HUDEP-2 (cell line): ENCODE measurements at regions not wholly inside any gene's neighbourhood (a gene's known extent, or its start where the extent isn't known, plus 50 kb on each side); places are given as distances from the start of the nearest gene placed in this dataset.
"Not testable (repeated sequence)": the region's sequence is repeated elsewhere in the genome, so short reads cannot be mapped to it uniquely, and the experiment has no call there.

Experiments
- DNase-seq, 76 experiments: peaks; one replicate each; lab custom pipeline; 2025; ENCODE audit not compliant: unreplicated experiment in 76 of 76; lab: John Stamatoyannopoulos, UW

DNA sequence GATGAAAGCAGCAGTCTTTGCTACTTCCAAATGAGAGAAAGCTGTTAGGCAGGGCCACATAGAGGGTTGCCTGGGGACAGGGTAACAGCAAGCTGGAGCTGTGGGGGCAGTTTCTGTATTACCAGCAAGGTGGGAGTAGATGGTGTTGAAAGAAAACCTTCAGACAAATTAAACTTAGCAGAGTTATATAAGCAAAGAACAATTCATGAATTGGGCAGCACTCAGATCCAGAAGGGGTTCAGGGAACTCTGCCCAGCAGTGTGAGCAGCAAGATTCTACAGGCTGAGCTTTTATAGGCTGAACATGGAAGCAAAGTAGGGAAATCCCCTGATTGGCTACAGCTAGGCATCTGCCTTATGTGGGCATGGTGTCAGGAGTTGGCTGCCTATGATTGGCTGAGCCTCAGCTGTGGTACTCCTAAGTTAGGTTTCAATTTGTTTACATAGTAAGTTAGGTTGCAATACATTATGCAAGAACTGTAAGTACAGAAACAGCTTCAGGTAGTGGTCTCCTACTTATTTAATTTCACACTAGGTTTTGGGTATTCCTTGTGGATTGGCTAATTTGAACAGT lies 64.1 kb upstream of the TMPRSS2 start:
- DNase-seq: no peak

DNA sequence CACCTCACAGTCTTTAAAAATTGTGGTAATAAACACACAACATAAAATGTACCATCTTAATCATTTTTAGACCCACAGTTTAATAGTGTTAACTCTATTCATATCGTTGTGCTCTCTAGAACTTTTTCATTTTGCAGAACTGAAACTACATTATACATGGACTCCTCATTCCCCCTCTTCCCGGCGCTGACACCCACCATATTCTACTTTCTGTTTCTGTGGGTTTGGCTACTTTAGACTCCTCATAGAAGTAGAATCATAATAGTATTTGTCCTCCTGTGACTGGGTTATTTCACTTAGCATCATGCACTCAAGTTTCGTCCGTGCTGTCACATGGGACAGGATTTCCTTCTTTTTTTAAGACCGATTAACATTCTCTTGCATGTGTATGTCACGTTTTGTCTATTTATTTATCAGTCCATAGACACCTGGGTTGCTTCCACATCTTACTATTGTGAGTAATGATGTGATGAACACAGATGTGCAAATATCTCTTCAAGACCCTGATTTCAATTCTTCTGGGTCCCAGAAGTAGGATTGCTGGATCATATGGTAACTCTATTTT lies 62.9 kb upstream of the TMPRSS2 start:
- DNase-seq: no peak

DNA sequence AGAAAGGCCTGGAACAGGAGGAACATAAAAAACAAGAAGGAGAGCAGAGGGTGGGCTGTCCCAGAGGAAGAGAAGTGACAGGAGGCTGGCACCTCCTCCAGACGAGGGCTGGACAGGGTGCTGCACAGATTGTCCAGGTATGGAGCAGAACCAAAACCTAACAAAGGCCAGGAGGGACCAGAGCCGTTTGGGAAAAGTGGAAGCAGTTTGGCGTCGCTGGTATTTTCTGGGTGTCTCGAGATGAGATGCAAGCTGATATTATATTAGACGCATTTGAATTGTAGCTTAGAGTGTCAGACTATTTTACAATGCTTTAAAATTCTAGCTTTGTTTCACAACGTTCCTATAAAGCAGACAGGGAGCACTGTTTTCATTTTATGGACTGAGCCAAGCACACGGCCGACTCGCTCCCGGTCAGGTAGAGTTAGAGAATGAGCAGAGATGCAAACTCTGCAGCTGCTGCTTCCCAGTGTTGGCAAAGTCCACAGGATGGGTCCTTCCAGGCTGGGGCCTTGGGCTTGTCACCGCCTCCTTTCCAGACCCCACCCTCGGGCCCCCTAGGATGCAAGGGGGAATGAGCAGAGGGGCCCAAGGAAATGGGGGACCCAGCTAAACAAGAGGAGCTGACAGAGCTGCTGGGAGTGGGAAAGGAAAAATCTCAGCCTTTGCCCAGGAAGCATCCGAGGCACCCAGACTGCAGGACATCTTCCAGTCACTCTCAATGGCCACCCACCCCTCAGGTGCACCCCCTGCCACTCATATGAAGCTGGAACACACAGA lies 60.8 kb upstream of the TMPRSS2 start:
- no peak for DNase-seq

DNA sequence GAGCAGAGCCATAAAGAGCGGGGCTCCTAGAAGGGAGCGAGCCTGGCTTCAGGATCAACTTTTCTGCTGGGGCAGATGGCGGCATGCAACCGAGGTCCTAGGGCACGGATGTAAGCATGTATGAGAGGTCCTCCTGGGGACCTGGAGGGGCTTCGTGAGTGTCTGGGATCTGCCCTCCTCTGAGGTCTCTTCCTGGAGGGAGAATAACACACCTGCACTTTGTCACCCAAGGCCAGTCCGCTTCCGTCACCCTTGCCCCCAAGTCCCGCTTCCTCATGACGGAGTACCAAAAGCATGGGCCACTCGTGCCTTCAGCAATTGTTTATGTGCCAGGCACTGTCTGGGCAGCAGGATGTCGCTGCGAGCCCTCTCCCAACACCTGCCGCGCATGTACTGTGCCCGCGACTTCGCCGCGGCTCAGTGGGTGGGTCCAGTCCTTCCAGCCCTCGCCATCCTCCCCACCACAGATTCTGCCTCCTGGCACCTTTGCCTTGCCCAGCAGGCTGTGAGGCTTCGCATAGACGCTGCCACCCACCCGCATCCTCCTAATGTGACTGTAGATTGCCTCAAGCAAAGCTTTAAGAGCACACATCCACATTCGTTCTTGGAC lies 60.0 kb upstream of the TMPRSS2 start:
- no peak for DNase-seq

DNA sequence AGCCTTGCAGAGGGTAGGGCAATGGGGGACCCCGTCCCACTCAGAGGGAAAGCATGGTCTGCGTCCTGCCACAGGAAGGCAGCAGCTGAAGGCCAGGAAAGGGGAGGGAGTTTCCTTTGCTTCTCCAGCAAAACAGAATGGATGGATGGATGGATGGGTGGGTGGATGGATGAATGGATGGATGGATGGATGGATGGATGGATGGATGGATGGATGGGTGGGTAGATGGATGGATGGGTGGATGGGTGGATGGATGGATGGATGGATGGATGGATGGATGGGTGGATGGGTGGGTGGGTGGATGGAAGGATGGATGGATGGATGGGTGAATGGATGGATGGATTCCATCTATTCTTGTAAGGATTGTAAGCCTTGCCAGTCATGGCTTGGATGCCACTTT lies 59.3 kb upstream of the TMPRSS2 start:
- DNase-seq: not testable (repeated sequence)

DNA sequence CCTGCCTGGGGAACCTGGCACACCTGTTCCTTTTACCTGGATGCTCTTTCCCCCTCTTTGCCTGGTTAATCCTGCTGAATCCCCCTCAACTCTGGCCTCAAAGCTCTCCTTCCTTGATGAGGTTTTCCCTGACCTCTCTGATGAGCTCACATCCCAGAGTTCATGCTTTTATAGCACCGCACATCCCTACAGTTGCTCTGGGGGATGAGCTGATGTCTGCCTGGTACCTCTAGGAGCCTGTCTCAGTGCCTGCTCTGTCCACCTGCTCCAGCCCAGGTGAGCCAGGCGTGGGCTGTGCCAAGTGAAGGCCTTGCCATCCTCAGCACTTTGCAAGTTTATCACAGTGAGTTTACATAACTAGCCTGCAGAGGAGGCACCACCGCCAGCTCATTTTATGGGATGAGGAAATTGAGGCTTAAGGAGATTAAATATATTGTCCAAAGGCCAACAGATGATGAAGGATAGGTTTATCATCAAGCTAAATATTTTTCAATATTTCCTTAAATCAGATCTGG lies 58.6 kb upstream of the TMPRSS2 start:
- no peak for DNase-seq

DNA sequence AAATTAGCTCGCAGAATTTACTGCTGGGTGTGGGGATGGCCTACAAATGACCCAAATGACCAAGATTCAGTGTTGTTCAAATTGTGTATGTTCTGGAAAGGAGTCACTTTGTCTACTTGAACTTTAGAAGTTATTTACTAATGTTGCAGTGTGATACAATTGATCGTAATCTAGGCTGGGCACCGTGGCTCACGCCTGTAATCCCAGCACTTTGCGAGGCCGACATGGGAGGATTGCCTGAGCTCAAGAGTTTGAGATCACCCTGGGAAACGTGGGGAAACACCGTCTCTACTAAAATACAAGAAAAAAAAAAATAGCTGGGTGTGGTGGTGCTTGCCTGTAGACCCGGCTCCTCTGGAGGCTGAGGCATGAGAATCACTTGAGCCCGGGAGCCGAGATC lies 57.6 kb upstream of the TMPRSS2 start:
- DNase-seq: no peak

DNA sequence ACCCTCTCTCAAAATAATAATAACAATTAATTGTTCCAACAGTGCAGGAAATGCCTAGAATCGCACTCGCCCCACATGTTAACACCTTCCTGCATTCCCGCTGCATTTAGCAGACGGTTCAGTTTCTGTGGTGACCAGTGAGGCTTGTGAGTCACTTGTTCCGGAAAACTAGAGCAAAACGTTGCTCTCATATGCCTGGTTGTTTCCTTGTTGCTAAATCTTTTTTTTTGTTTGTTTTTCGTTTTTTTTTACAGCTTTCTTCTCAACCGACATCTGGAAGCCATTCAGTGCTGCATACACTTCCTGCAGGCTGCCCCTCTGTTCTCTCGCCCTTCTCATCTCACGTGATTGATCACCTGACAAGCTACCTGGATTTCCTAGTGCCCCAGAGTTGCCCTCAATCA lies 56.9 kb upstream of the TMPRSS2 start:
- DNase-seq: no peak

DNA sequence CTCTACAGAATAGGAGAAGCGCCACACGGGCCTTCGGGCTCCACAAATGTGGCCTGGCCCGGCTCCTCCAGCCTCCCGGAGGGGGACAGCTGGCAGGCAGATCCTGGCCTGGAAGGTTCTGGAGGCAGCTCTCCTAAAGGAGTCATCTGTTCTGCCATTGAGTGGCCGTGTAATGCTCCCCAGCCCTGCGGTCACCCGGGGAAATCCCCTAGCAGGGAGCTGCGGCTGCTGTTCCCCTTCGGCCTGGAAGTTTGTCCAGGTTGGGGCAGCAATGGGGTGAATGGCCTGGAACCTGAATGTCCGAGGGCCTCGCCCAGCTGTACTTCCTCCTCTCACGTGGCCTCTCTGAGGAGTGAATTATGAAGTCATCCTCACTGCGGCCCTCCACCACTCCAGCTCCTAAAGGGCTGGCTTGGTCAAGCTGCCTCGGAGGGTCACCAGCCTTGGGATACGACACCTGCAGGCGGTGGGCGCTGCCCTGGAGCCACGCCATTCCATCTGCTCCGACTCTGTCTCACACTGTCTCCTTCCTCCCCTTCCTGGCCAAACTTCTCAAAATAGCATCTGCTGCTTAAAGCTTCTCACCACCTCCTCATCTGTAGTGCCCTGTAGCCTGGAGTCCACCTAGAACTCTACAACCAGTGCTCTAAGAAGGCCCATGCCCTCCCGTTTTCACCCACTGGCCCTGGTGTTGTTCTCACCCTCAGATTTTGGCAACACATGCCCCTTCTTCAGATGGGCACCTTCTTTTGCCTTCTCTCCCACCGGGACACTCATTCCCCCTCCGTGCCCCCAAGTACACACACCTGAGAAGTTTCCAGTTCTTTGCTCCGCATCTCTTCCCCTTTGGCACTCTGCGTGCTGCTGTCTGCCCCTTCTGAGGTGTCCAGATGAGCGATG lies 54.4 kb upstream of the TMPRSS2 start:
- no peak for DNase-seq

DNA sequence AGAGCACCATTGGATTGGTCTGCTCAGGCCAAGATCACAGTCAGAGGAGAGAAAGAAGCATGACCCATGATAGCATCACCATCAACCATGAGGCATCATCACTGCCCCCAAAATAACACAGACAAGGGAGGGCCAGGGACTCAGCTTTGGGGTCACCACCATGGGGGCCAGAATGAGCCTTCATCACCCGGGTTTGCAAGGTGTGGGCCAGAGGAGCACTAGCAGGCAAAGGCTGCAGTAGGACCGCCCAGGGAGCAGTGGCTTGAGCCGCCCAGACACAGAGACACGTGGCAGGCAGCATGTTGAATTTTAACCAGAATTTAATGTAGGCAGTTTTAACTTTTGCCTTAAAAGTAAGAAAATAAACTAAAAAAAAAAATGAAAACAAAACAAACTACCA lies 53.7 kb upstream of the TMPRSS2 start:
- no peak for DNase-seq

DNA sequence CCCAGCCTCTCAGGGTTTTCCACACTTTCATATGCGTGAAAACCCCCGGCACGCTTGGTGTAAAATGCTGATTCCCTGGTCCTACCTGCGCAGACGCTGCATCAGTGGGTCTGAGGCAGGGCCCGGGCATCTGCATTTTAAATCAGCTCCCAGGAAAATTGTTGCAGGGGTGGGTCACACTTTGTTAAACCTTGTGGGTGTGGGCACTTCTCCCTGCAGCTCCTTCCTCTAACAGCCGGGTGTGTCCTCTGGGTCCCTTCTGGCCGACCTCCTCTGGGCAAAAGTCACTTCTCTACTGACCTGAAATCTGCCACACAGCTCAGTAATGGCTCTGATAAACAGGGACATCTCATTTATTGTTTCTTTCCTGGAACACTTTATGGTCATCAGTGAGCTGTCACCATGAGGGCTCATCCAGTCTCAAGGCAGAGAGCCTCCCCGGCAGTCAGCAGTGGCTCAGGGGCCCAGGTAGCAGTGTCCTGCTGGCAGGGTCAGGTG lies 52.8 kb upstream of the TMPRSS2 start:
- no peak for DNase-seq

DNA sequence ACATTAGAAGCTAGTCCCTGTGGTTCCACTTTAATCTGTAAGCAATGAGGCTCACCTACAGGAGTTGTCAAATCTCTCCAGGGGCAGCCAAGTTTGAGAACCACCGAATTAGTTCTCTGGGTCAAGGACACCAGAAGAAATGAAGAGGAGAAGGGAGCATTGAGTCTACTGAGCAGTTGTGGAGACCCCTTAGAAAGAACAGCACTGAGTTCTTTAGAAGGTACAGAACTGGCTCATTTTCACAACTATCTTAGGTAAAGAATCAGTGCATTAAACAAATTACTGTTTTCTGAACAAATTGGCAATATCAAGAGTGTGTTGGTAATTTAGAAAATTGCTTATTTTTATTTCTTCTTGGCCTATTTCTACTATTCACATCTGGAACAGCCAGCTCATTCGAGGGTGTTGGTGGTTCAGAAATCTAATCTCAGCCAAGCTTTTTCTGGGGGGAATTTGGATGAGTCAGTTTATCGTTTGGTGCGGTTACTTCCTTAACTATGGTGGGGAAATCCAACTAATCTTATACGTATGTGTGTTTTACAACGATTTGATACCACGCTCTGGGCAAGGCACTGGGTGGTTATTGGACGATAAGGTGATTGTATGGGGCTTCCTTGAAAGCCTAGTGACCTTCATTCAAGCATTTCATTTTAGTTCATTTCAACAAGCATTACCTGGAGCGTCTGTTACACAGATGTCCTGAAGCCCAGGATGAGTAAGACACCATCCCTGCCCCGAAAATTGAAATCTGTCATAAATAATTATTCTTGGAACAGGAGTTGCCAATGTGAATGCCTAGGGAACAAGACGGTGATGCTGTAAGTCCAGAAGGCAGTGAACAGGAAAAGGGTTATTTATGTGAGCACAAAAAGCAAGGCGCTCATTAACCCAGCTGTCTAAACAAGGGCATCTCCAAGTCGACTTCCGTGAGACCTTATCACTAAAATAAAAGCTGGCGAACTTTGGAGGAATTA lies 52.0 kb upstream of the TMPRSS2 start:
- DNase-seq: no peak

DNA sequence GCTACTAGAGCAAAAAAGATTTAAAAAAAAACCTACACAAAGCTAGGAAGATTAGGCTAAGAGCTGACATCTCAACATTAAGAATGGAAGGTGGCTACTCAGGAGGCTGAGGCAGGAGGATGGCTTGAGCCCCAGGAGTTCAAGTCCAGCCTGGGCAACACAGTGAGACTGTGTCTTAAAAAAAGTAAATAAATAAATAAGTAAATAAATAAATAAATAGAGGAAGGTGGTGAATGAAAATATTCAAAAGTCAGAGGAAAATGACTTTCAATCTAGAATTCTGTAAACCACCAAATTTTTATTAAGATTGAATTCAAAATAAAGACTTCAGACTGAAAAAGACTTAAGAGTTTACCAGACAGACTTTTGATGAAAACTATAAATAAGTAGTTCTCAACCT lies 50.9 kb upstream of the TMPRSS2 start:
- DNase-seq: no peak

DNA sequence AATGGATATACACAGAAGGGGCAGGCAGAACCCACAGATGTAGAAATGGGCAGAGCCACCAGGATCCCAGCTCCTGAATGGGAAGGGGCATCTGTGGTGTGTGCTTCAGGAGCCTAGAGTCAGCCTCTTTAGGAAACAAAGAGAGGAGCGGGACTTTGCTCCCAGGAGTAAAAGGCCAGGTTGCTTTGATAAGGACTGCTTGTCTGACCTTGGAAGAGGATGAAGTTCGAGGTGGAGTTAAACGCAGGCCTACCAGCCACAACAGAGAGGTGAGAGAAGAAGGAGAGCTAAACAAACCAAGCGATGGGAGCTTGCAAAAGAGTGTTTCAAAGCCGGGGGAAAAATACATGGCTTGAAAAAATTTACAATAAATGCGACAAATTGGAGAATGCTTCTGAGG lies 49.9 kb upstream of the TMPRSS2 start:
- DNase-seq: no peak
